ENCODE measurements at regions not wholly inside any gene's neighbourhood (a gene's known extent, or its start where the extent isn't known, plus 50 kb on each side); places are given as distances from the start of the nearest gene placed in this dataset.

DNA sequence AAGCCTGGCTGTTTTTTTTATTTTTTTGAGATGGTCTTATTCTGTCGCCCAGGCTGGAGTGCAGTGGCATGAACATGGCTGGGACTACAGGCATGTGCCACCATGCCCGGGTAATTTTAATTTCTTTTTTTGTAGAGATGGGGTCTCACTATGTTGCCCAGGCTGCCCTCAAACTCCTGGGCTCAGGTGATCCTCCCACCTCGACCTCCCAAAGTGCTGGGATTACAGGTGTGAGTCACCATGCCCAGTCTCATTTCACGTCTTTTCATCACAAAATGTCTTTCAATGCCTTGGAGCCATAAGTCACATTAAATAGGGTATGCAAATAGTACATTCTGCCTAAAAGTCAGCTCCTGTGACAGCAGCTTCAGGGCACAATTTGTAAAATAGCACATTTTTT, 52.8 kb downstream of the SOX2 start:
- DNase-seq (ENCODE audit: low read depth) = no peak

DNA sequence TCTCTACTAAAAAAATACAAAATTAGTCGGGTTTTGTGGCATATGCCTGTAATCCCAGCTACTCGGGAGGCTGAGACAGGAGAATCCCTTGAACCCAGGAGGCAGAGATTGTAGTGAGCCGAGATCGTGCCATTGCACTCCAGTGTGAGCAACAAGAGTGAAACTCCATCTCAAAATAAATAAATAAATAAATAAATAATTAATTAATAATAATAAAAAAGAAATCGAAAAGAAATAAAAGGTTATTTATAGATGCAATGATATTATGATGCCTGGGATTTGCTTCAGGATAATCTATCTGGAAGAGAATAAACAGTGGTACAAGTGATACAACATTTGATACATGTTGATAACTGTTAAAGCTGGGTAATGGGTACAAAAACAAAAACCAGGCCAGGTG, 58.6 kb downstream of the SOX2 start:
- DNase-seq (ENCODE audit: low read depth) = no peak

- DNase-seq (ENCODE audit: low read depth) = no peak
These were observed 59.4 kb downstream of the SOX2 start for GRCh38 chr3:181771120-181771519.

DNA sequence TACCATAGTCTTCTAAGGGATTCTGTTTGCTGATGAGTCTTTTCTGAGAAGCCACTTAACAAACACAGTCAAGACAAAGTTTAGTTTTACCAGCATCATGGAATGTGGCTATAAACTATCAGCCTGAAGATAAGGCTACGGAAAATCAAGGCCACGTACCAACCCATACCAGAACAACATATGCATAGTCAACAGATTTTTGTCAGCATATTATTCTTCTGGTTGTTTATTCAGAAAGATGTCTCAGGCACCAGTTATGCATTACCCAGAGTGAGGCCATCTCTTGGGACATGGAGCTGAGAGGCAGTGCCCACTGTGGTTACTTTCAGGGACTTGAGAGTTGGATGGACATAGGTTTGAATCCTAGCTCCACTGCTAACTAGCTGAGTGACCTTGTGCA, 60.4 kb downstream of the SOX2 start:
- no peak for DNase-seq (ENCODE audit: low read depth)

DNA sequence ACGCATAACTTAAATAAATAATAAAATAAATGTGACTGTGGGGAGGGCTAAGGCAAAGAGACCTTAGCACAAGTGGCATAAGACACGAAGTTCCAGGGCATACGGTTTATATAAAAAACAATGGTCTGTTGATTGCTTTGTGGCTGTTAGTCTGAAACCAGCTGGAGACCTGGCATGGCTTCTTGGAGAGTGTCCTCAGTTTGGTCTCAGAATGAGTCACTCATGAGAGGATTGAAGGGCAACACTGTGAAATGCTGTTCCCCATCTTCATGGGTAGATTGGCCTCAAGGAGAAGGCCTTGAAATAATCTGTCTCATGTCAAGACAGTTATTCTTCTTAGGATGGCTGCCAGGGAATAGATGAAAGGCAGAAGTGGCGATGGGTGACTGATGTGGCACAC, 62.2 kb downstream of the SOX2 start:
- DNase-seq (ENCODE audit: low read depth) = no peak

DNA sequence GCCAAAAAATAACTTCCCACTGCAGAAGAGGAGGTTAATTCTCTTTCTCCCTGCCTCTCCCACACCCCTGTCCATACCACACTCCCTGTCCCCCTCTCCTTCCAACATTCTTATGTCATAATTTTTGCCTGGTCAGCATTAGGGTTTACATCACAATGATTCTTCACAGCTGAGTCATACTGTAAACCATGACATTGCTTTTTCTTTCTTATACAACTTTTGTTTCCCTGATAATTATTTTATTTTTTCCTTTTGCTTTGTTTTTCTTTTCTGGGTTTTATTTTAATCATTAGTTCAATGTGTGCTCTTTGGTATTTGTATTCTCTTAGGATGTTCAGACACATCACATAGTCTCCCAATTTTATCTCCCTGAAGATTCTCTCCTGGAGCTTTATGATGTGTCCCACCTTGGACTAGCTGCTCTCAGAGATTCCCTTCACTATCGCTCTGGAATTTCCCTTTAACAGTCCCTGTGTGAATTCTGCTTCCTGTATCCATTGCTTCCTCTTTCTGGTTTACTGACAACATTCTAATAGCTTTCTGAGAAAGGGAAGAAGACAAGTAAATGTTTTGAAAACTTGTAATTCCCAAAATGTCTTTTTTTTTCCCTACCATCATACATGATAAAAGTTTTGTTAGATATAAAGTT, 70.7 kb downstream of the SOX2 start:
- no peak for DNase-seq (ENCODE audit: low read depth)

DNA sequence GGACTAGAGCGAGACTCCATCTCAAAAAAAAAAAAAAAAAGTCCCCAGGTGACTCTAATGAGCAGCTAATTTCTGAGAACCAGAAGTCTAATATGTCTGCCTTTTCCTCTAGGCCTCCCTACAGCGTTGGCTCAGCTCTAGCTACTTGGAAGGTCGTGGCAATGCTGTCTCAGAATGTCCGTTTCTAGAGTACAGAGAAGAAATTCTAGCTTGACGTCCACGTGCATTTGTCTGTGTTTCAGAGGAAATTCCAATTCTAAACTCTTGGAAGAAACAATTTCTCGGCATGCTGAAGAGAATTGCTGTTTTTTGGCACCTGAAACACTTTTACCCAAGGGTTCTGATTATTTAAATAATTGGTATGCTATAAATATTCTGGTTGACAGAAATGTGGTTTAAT, 78.8 kb downstream of the SOX2 start:
- DNase-seq (ENCODE audit: low read depth) = no peak

GRCh38 chr3:181791056-181791955, 79.6 kb downstream of the SOX2 start:
- DNase-seq (ENCODE audit: low read depth) = no peak

DNA sequence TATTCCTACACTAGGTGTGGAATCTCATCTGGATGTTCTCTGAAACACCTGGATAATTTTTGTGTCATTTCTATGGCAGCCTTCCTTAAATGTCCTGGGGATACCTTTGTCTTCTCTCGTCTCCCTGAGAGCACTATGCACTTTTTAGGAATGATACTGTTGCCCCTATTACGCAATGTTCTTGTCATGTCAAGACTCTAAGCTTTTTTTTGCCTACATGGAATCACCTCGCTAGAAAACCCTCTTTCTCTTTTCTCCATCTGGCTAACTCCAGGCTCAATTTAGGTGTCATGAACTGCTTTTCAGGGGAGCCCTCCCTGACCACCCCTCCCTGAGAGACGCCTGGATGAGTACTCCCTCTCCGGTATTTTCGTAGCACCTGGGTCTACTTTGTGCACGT, 81.3 kb downstream of the SOX2 start:
- no peak for DNase-seq (ENCODE audit: low read depth)

DNA sequence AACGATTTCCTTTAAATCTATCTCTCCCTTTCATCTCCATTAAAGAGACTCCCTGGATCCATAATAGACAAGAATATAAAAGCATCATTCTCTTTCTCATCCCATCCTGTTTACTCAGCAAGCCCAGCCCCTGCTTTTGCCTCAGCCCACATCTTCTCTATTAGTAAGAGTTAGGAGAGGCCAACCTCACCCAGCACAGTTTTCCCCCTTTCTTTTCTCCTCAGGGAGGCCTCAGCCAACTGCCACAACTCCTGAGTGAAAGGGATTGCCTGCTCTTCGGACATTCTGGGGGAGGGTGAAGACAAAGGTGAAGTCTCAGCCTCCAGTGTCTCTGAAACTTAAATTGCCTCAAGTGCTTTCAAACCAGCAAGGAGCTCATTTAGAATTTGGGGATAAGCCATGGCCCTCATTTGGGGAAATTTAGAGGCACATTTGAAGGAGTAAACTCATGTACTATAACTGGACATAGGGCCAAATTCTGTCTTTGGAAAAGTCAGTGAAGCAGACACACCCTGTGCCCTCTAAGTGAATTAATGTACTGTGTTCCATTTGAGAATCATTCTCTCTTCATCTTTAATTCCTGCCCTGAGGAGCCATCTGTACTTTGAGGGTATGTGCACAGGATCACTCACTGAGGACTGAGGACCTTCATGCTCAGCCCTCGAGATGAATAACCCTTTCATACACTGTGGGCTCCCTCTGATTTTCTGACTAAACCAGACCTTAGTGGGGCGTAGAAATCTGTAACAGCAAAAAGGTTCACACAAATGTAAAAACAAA, 82.5 kb downstream of the SOX2 start:
- DNase-seq (ENCODE audit: low read depth) = no peak

DNA sequence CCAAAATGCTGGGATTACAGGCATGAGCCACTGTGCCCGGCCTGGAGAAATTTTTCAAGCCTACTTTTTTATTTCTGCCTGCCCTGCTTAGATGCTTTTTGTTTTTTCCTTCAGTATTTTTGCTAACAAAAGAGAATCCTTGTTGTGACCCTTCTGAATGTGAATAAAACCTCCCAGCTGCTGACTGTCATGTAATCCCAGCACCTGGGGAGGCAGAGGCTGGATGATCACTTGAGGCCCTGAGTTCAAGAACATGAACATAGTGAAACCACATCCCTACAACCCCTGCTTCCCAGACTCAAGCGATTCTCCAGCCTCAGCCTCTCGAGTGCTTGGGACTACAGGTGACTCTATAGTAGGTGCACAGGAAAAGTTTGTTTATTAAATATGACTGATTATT, 84.9 kb downstream of the SOX2 start:
- DNase-seq (ENCODE audit: low read depth) = no peak

DNA sequence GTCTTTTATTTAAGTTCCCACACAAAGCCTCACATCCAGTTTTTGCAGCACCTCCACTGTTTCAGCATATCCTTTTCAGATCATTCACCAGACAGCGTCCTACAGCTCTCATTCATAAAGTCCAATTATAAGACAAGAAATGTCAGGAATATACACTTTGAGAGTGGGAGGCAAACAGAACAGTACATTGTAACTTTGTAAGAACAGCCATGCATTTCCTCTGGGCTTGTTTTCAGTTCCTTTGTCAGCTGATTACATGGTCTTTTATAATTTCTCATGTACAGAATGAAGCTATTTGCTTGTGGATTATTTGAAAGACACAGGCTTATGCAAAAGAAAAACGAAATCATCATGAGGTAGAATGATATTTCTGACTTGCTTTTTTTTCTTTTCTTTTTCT, 85.7 kb downstream of the SOX2 start:
- DNase-seq (ENCODE audit: low read depth) = no peak

DNA sequence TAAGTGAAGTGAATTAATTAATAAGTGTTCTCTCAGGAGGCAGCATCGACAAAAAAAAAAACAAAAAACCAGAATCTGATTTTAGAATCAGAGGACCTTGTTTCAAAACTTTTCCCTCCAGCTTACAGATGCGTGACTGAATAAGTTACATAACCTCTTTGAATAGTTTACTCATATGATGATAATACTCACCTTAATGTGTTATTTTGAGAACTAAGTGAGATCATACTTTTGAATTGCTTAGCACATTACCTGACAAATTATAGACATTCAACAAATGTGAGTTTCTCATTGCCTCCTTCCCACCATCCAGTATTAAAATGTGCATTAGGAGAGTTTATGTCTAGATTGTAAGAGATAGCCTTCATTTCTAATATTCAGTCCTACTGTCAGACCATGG, 94.0 kb downstream of the SOX2 start:
- DNase-seq (ENCODE audit: low read depth) = no peak

- DNase-seq (ENCODE audit: low read depth) = no peak
These were observed 96.3 kb downstream of the SOX2 start for GRCh38 chr3:181808053-181808452.

DNA sequence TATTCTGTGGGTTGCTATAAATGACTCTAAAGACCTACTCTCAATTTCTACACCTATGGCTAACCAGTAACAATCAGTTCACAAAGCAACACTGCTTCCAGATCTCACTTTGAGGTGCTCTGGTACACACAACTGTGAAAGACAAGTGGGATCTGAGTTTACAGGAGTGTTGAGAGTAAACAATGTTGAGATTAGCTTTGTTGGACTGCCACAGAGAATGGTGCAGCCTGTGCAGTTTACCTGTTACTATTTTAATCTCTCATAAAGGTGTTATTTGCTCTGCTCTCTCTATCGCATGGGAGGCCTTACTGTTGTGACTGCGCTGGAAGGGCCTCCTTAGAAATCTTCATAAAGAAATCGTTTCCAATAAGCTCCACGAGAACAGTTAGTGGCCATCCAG, 112.0 kb downstream of the SOX2 start:
- no peak for DNase-seq (ENCODE audit: low read depth)

GRCh38 chr3:181824961-181825360, 113.2 kb downstream of the SOX2 start:
- DNase-seq (ENCODE audit: low read depth) = no peak

GRCh38 chr3:181839039-181839915, 127.6 kb downstream of the SOX2 start:
- no peak for DNase-seq (ENCODE audit: low read depth)

GRCh38 chr3:181839916-181840297, 128.2 kb downstream of the SOX2 start:
- DNase-seq (ENCODE audit: low read depth) = no peak

DNA sequence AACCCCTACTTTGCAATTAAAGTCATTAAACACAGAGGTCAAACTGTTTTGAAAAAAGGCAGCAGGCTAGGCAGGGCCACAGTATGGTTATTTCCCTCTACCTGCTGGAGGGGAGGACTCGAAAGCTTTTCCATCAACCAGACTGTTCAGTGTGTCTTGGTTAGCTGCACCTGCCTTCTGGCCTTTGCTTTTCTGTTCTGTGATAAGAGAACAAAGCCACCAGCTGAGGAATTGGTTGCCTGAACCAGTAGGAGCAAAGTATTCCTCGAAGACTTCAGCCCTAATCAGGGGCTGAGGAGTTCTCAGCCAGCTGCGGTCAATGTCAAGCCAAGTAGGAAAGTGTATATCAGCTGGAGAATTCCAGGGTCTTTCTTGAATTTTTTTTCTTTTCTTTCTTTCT, 132.5 kb downstream of the SOX2 start:
- DNase-seq (ENCODE audit: low read depth) = no peak

DNA sequence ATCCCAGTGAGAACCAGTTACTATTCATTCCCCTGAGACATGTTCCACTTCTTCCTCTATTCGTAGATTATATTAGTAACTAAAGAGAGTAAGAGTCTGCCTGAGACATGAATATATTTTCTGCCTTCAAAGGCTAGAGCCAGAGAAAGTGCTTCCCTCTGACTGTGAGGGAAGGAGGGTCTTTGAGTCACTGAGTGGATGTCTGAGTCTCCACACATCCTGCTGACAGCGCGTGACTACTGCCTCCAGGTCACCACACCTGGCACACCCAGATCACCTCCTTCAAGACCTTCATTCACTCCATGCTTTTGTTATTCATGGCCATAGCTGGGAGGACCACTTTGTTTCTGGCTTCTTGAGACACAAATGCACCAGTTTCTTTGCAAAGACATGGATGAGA, 135.6 kb downstream of the SOX2 start:
- no peak for DNase-seq (ENCODE audit: low read depth)

DNA sequence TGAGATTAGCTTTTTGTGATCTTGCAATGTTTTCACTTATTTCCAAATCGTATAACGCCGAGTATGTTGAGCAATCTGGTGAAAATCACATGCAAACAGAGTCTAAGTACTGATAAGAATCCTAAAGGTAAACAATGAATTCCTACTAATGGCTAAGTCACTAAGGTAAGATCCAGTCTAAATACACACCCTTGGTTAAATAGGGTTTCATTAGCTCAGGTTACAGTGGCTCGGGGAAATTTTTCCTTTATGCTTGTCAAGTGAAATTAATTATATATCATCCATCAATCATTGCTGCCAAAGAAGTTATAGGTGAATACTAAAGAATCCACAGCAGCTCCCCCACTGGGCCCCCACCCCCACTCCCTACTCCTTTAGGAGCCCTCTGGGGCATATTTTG, 139.3 kb downstream of the SOX2 start:
- no peak for DNase-seq (ENCODE audit: low read depth)

DNA sequence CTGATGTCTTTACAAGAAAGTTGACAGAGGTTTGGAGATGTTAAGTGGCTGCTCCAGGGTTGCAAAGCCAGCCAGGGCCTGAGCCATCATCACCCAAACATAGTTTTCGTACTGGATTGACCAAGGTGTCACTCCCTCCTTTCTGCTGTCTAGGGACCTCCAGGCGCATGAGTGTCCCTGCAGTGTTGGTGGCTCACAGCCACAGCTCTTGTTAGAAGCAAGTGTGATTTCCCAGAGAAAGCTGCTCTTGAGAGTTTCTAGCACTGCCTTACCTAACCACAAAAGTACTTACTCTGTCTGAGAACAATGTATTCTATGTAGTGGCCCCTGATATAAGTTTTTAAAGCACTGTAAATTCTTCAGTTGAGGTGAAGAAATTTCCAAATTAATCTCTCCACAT, 144.1 kb downstream of the SOX2 start:
- no peak for DNase-seq (ENCODE audit: low read depth)
